IMR-90 (cell line): ENCODE measurements at regions not wholly inside any gene's neighbourhood (a gene's known extent, or its start where the extent isn't known, plus 50 kb on each side); places are given as distances from the start of the nearest gene placed in this dataset.

Experiments used
- BHLHE40 ChIP-seq: fragments of 150-350 bp; IDR thresholded peaks from 2 replicates; pipeline ENCODE4 v1.6.1; 2016; ENCODE audit warnings: mild to moderate bottlenecking, low read depth, low read length
- CEBPB ChIP-seq: IDR thresholded peaks from 2 replicates; pipeline ENCODE4 v1.6.1; 2012; ENCODE audit warnings: low read depth, low read length, improper control_type of control experiment
- CHD1 ChIP-seq: IDR thresholded peaks from 2 replicates; pipeline ENCODE4 v1.6.1; 2012; ENCODE audit warnings: low read depth, low read length, improper control_type of control experiment
- CTCF ChIP-seq: conservative IDR thresholded peaks from 2 replicates; pipeline ENCODE4 v1.5.1; 2012; ENCODE audit warnings: mild to moderate bottlenecking, low read depth, low read length, improper control_type of control experiment
- ELK1 ChIP-seq: fragments of 150-350 bp; IDR thresholded peaks from 2 replicates; pipeline ENCODE4 v1.6.1; 2016; ENCODE audit warnings: low read depth, mild to moderate bottlenecking, low read length, moderate library complexity, borderline replicate concordance
- MAFK ChIP-seq: IDR thresholded peaks from 2 replicates; pipeline ENCODE4 v1.6.1; 2012; ENCODE audit warnings: low read depth, low read length, improper control_type of control experiment
- MXI1 ChIP-seq: IDR thresholded peaks from 2 replicates; pipeline ENCODE4 v1.6.1; 2012; ENCODE audit warnings: low read depth, mild to moderate bottlenecking, low read length, moderate library complexity, borderline replicate concordance
- POLR2A ChIP-seq: IDR thresholded peaks from 2 replicates; pipeline ENCODE4 v1.6.1; 2012; ENCODE audit warnings: mild to moderate bottlenecking, low read depth, low read length
- RAD21 ChIP-seq: IDR thresholded peaks from 2 replicates; pipeline ENCODE4 v1.6.1; 2012; ENCODE audit warnings: low read length, improper control_type of control experiment
- RCOR1 ChIP-seq: IDR thresholded peaks from 2 replicates; pipeline ENCODE4 v1.6.1; 2012; ENCODE audit warnings: mild to moderate bottlenecking, low read length, improper control_type of control experiment; ENCODE audit not compliant: insufficient replicate concordance
- RFX5 ChIP-seq: IDR thresholded peaks from 2 replicates; pipeline ENCODE4 v1.8.0; 2012; ENCODE audit warnings: low read depth, mild to moderate bottlenecking, low read length, moderate library complexity
- SMC3 ChIP-seq: fragments of 150-350 bp; IDR thresholded peaks from 2 replicates; pipeline ENCODE4 v1.6.1; 2016; ENCODE audit warnings: low read depth, mild to moderate bottlenecking, antibody characterized with exemption, low read length, moderate library complexity
- USF2 ChIP-seq: fragments of 150-350 bp; IDR thresholded peaks from 2 replicates; pipeline ENCODE4 v1.6.1; 2017; ENCODE audit warnings: mild to moderate bottlenecking, antibody characterized with exemption, low read length, low read depth

GRCh38 chr19:5261156-5261890 lies 79.3 kb downstream of the PTPRS start:
- no peak for TF ChIP-seq SMC3
- TF ChIP-seq RAD21 = no peak
- TF ChIP-seq BHLHE40 = no peak
- no peak for TF ChIP-seq CTCF
- no peak for TF ChIP-seq CEBPB
- TF ChIP-seq POLR2A = no peak
- TF ChIP-seq RFX5 = no peak
- TF ChIP-seq CHD1 = no peak
- TF ChIP-seq ELK1 = no peak
- no peak for TF ChIP-seq MXI1
- no peak for TF ChIP-seq RCOR1
- no peak for TF ChIP-seq MAFK
- no peak for TF ChIP-seq USF2
